ENCODE measurements at regions not wholly inside any gene's neighbourhood (a gene's known extent, or its start where the extent isn't known, plus 50 kb on each side); places are given as distances from the start of the nearest gene placed in this dataset.
"Not testable (repeated sequence)": the region's sequence is repeated elsewhere in the genome, so short reads cannot be mapped to it uniquely, and the experiment has no call there.

DNA sequence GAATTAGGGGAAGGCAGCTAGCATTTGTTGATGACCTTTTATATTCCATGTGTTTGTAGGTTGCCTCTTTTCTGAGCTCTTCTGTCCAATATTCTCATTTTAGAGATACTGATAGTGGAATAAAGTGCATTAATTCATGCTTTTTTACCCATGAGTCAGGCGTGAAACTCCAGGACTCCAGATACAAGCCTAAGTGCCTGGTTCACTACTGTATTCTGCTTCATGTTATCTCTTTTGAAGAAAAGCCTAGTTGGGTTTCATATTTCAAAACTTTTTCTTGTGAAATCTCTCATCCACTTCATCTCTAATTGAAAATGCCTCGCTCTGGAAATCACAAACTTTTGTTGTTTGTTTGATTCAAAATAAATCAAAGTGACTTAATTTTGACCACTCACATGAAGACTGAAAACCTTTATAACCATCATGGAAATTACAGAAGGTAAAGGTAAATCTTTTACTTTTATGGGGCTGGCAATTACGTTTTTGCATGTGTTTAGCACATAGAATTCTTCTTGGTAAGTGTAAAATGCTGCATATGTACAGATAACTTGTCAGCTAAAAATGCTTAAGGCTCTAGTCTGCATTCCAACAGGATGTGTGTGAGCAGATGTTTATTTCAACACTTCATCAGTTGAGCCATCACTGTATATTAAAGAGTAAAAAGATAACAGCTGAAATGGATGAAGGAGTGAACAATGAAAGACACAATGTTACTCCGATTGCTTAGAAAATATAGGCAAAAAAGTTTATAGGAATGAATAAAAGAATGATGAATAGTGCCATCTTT lies 961.8 kb upstream of the CELF2 start:
- Histone ChIP-seq H3K27ac (no peak overlapping the region), H3K4me3 (no peak overlapping the region), H4K20me1 (ENCODE audit: insufficient read depth) (no peaks in the 10 kb centered on the region), H2AFZ (no peak overlapping the region), H3K27me3 (ENCODE audit: insufficient read depth, low read depth) (no peaks in the 10 kb centered on the region), H3K4me1 (replicated peaks; ENCODE audit: insufficient read depth) (no peaks in the 10 kb centered on the region), H3K36me3 (ENCODE audit: low read depth) (no peaks in the 10 kb centered on the region), H3F3A (ENCODE audit: insufficient read depth, low read depth) (no peaks in the 10 kb centered on the region), H3K4me2 (no peak overlapping the region), H3K9me2 (ENCODE audit: insufficient read depth) (no peaks in the 10 kb centered on the region), H3K79me2 (ENCODE audit: low read depth) (no peaks in the 10 kb centered on the region), H3K9me3 (ENCODE audit: insufficient read depth, low read depth) (no peaks in the 10 kb centered on the region)
- CTCF ChIA-PET: no interaction called here
- intact Hi-C loops (cut with micrococcal nuclease; ENCODE audit: unreplicated experiment): no loop called here
- TF ChIP-seq, protein P1, sequence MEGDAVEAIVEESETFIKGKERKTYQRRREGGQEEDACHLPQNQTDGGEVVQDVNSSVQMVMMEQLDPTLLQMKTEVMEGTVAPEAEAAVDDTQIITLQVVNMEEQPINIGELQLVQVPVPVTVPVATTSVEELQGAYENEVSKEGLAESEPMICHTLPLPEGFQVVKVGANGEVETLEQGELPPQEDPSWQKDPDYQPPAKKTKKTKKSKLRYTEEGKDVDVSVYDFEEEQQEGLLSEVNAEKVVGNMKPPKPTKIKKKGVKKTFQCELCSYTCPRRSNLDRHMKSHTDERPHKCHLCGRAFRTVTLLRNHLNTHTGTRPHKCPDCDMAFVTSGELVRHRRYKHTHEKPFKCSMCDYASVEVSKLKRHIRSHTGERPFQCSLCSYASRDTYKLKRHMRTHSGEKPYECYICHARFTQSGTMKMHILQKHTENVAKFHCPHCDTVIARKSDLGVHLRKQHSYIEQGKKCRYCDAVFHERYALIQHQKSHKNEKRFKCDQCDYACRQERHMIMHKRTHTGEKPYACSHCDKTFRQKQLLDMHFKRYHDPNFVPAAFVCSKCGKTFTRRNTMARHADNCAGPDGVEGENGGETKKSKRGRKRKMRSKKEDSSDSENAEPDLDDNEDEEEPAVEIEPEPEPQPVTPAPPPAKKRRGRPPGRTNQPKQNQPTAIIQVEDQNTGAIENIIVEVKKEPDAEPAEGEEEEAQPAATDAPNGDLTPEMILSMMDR (conservative IDR thresholded peaks at IDR 0.05): no peak
- no peak for TF ChIP-seq EZH2 (IDR thresholded peaks at IDR 0.05; ENCODE audit: low read depth)
- no TSS peak for BruUV-seq (replicated peaks)
- no peak for DNase-seq
- POLR2A ChIA-PET (ENCODE audit: unreplicated experiment): no interaction called here

DNA sequence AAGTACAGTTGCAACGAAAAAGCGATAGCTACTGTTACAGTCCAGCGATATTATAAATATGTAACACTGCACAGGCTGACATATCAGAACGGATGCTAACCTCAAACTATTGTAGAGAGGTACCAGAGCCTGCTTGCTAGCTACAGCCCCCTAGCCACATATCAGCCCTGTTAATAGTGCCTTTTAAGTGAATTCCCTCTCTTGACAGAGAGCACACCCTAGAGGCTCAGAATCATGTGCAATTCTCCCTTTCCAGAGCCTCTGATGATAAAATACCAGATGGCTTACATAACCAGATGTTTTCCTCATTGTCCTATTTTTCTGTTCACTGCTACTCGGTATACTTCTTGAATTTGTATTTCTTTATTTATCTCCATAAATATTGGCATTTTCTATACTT lies 960.7 kb upstream of the CELF2 start:
- no peak overlapping the region for H3K4me3 ChIP-seq
- no peaks in the 10 kb centered on the region for H3F3A ChIP-seq (ENCODE audit: insufficient read depth, low read depth)
- no TSS peak for BruUV-seq (replicated peaks)
- no peaks in the 10 kb centered on the region for H4K20me1 ChIP-seq (ENCODE audit: insufficient read depth)
- H3K79me2 ChIP-seq (ENCODE audit: low read depth): no peaks in the 10 kb centered on the region
- no peaks in the 10 kb centered on the region for H3K9me3 ChIP-seq (ENCODE audit: insufficient read depth, low read depth)
- H3K9me2 ChIP-seq (ENCODE audit: insufficient read depth): no peaks in the 10 kb centered on the region
- no peaks in the 10 kb centered on the region for H3K27me3 ChIP-seq (ENCODE audit: insufficient read depth, low read depth)
- no peak overlapping the region for H3K27ac ChIP-seq
- H3K4me1 ChIP-seq (replicated peaks; ENCODE audit: insufficient read depth): no peaks in the 10 kb centered on the region
- TF ChIP-seq, protein P1 (conservative IDR thresholded peaks at IDR 0.05): no peak
- no peak for TF ChIP-seq EZH2 (IDR thresholded peaks at IDR 0.05; ENCODE audit: low read depth)
- intact Hi-C loops (cut with micrococcal nuclease; ENCODE audit: unreplicated experiment): no loop called here
- no peak overlapping the region for H2AFZ ChIP-seq
- ChIA-PET POLR2A (ENCODE audit: unreplicated experiment) (no interaction called here), CTCF (no interaction called here)
- DNase-seq: no peak
- no peak overlapping the region for H3K4me2 ChIP-seq
- H3K36me3 ChIP-seq (ENCODE audit: low read depth): no peaks in the 10 kb centered on the region

DNA sequence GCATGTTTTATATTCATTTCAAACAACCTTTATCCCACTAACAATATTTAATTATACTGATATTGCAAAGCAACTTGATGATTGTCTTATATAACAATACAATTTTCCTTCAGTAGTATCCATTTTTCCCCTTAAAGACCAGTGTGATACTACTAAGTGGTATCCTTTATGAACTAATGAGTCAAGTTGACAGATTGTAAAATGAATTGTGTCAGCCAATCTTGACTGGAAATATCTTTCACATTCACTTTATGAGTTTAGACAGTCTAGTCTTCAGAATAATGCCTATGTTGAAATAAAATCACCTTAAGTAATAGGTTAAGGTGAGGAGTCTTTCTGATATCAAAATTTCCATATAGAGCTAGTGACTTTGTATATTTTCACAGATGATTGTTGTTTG lies 950.0 kb upstream of the CELF2 start:
- no TSS peak for BruUV-seq (replicated peaks)
- ChIA-PET POLR2A (ENCODE audit: unreplicated experiment) (no interaction called here), CTCF (no interaction called here)
- no peak overlapping the region for H2AFZ ChIP-seq
- no peaks in the 10 kb centered on the region for H3F3A ChIP-seq (ENCODE audit: insufficient read depth, low read depth)
- H3K79me2 ChIP-seq (ENCODE audit: low read depth): no peaks in the 10 kb centered on the region
- intact Hi-C loops (cut with micrococcal nuclease; ENCODE audit: unreplicated experiment): no loop called here
- no peak overlapping the region for H3K27ac ChIP-seq
- H3K4me3 ChIP-seq: no peak overlapping the region
- no peaks in the 10 kb centered on the region for H3K36me3 ChIP-seq (ENCODE audit: low read depth)
- H3K4me1 ChIP-seq (replicated peaks; ENCODE audit: insufficient read depth): no peaks in the 10 kb centered on the region
- no peak for DNase-seq
- no peaks in the 10 kb centered on the region for H3K9me3 ChIP-seq (ENCODE audit: insufficient read depth, low read depth)
- H3K4me2 ChIP-seq: no peak overlapping the region
- no peaks in the 10 kb centered on the region for H3K9me2 ChIP-seq (ENCODE audit: insufficient read depth)
- H3K27me3 ChIP-seq (ENCODE audit: insufficient read depth, low read depth): no peaks in the 10 kb centered on the region
- no peaks in the 10 kb centered on the region for H4K20me1 ChIP-seq (ENCODE audit: insufficient read depth)
- no peak for TF ChIP-seq EZH2 (IDR thresholded peaks at IDR 0.05; ENCODE audit: low read depth)
- TF ChIP-seq, protein P1 (conservative IDR thresholded peaks at IDR 0.05): no peak

DNA sequence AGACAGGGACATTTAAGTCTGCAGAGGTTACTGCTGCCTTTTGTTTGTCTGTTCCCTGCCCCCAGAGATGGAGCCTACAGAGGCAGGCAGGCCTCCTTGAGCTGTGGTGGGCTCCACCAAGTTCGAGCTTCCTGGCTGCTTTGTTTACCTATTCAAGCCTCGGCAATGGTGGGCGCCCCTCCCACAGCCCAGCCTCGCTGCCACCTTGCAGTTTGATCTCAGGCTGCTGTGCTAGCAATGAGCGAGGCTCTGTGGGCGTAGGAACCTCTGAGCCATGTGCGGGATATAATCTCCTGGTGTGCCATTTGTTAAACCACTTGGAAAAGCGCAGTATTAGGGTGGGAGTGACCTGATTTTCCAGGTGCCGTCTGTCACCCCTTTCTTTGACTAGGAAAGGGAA lies 942.8 kb upstream of the CELF2 start:
- H3K9me2 ChIP-seq (ENCODE audit: insufficient read depth); H3K27ac ChIP-seq; H4K20me1 ChIP-seq (ENCODE audit: insufficient read depth); H3F3A ChIP-seq (ENCODE audit: insufficient read depth, low read depth); CTCF ChIA-PET; H3K79me2 ChIP-seq (ENCODE audit: low read depth); H3K4me2 ChIP-seq; POLR2A ChIA-PET (ENCODE audit: unreplicated experiment); BruUV-seq (replicated peaks); H3K9me3 ChIP-seq (ENCODE audit: insufficient read depth, low read depth); H3K36me3 ChIP-seq (ENCODE audit: low read depth); H2AFZ ChIP-seq; H3K4me3 ChIP-seq; intact Hi-C loops (cut with micrococcal nuclease; ENCODE audit: unreplicated experiment); H3K4me1 ChIP-seq (replicated peaks; ENCODE audit: insufficient read depth); H3K27me3 ChIP-seq (ENCODE audit: insufficient read depth, low read depth); DNase-seq: not testable (repeated sequence)
